Liver (tissue), 7 donors: ENCODE measurements at regions not wholly inside any gene's neighbourhood (a gene's known extent, or its start where the extent isn't known, plus 50 kb on each side); places are given as distances from the start of the nearest gene placed in this dataset.

Experiments used
- DNase-seq: peaks from one replicate; pipeline ENCODE4 v3.0.0-alpha.2; 2017; ENCODE audit warnings: low spot score
- H3K27ac ChIP-seq, 2 donors: one replicate each; pipeline ENCODE4 v1.7.0; 2013; ENCODE audit warnings: inconsistent platforms in 2 of 2, low read length in 2 of 2, control low read depth in 1 of 2, low read depth in 1 of 2, mild to moderate bottlenecking in 1 of 2
- H3K27me3 ChIP-seq, 4 donors: one replicate each; pipeline versions ENCODE4 v1.6.1 to v1.7.0; 2013; ENCODE audit warnings: low read length in 3 of 4, inconsistent platforms in 1 of 4, mild to moderate bottlenecking in 1 of 4, moderate library complexity in 1 of 4; ENCODE audit not compliant: control insufficient read depth in 4 of 4, insufficient read depth in 4 of 4
- H3K36me3 ChIP-seq, 4 donors: one replicate each; pipeline versions ENCODE4 v1.6.1 to v1.7.0; 2013; ENCODE audit warnings: low read length in 3 of 4, mild to moderate bottlenecking in 3 of 4, low read depth in 1 of 4, moderate library complexity in 1 of 4; ENCODE audit not compliant: control insufficient read depth in 4 of 4, insufficient read depth in 3 of 4
- H3K4me1 ChIP-seq, 4 donors: one replicate each; pipeline versions ENCODE4 v1.6.1 to v1.7.0; 2013; ENCODE audit warnings: low read length in 3 of 4, mild to moderate bottlenecking in 3 of 4, moderate library complexity in 1 of 4; ENCODE audit not compliant: control insufficient read depth in 4 of 4, insufficient read depth in 4 of 4
- H3K4me3 ChIP-seq, 3 donors: one replicate each; pipeline versions ENCODE4 v1.6.1 to v1.7.0; 2013; ENCODE audit warnings: low read length in 3 of 3, control low read depth in 1 of 3, low read depth in 1 of 3, mild to moderate bottlenecking in 1 of 3
- H3K9ac ChIP-seq, 2 donors: one replicate each; pipeline ENCODE4 v1.7.0; 2013; ENCODE audit warnings: low read length in 2 of 2, mild to moderate bottlenecking in 2 of 2, moderate library complexity in 2 of 2, control low read depth in 1 of 2, low read depth in 1 of 2
- H3K9me3 ChIP-seq, 4 donors: one replicate each; pipeline versions ENCODE4 v1.6.1 to v1.7.0; 2013; ENCODE audit warnings: low read length in 3 of 4; ENCODE audit not compliant: control insufficient read depth in 4 of 4
- FOXA1 ChIP-seq: IDR thresholded peaks from 2 replicates; pipeline ENCODE4 v1.6.1; 2016; ENCODE audit warnings: antibody characterized with exemption
- HNF4A ChIP-seq, 2 donors: conservative IDR thresholded peaks; 2 replicates each; pipeline ENCODE4 v1.6.1; 2016; ENCODE audit warnings: antibody characterized with exemption in 2 of 2, mild to moderate bottlenecking in 2 of 2
- NR2F2 ChIP-seq: IDR thresholded peaks from 2 replicates; pipeline ENCODE4 v1.6.1; 2016; ENCODE audit warnings: antibody characterized with exemption
- RXRA ChIP-seq, 2 donors: IDR thresholded peaks; 2 replicates each; pipeline ENCODE4 v1.6.1; 2017 to 2018; ENCODE audit warnings: antibody characterized with exemption in 2 of 2, mild to moderate bottlenecking in 1 of 2
- YY1 ChIP-seq: IDR thresholded peaks from 2 replicates; pipeline ENCODE4 v1.6.1; 2016; ENCODE audit warnings: antibody characterized with exemption, mild to moderate bottlenecking
- WGBS: extraction: QIAGEN DNeasy Blood & Tissue Kit; methylation state at CpG from one replicate; pipeline ENCODE4 v1.1.7; 2013; 5-methylcytosine and 5-hydroxymethylcytosine counted together
- TF ChIP-seq, protein P1 (sequence below): IDR thresholded peaks from 2 replicates; pipeline ENCODE4 v1.6.1; 2016; ENCODE audit warnings: antibody characterized with exemption, mild to moderate bottlenecking
- TF ChIP-seq, protein P2 (sequence below): IDR thresholded peaks from 2 replicates; pipeline ENCODE4 v1.6.1; 2016; ENCODE audit warnings: antibody characterized with exemption
- donor health status: healthy.
- donor health status: healthy.
- donor health status: healthy.
- donor health status: healthy.

DNA sequence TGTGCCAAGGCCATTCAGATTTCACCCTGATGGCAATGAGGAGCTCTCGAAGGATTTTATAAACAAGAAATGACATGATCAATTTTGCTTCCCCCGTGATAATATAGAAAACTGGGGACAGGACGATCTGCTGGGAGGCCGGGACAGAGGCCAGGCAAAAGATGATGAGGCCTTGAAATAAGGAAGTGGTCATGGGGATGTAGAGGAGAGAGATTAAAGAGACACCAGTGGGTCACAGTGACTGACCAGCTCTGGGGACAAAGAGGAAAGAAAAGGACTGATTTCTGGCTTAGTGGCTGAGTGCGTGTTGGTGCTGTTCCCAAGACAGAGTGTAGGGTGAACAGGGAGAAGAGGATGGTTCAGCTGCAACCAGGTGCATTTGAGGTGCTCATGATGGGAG is 68.7 kb upstream of the FLT1 start:
- no peaks in the 10 kb centered on the region for H3K9me3 ChIP-seq
- no peaks in the 10 kb centered on the region for H3K4me1 ChIP-seq
- H3K27ac ChIP-seq, result no peak overlapping the region
- TF ChIP-seq FOXA1, result no peak
- no peak for TF ChIP-seq NR2F2
- TF ChIP-seq, protein P1, sequence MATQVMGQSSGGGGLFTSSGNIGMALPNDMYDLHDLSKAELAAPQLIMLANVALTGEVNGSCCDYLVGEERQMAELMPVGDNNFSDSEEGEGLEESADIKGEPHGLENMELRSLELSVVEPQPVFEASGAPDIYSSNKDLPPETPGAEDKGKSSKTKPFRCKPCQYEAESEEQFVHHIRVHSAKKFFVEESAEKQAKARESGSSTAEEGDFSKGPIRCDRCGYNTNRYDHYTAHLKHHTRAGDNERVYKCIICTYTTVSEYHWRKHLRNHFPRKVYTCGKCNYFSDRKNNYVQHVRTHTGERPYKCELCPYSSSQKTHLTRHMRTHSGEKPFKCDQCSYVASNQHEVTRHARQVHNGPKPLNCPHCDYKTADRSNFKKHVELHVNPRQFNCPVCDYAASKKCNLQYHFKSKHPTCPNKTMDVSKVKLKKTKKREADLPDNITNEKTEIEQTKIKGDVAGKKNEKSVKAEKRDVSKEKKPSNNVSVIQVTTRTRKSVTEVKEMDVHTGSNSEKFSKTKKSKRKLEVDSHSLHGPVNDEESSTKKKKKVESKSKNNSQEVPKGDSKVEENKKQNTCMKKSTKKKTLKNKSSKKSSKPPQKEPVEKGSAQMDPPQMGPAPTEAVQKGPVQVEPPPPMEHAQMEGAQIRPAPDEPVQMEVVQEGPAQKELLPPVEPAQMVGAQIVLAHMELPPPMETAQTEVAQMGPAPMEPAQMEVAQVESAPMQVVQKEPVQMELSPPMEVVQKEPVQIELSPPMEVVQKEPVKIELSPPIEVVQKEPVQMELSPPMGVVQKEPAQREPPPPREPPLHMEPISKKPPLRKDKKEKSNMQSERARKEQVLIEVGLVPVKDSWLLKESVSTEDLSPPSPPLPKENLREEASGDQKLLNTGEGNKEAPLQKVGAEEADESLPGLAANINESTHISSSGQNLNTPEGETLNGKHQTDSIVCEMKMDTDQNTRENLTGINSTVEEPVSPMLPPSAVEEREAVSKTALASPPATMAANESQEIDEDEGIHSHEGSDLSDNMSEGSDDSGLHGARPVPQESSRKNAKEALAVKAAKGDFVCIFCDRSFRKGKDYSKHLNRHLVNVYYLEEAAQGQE, result no peak
- peaks cover 0 to 5% (median 0%) of the 10 kb centered on the region in 4 donors for H3K27me3 ChIP-seq
- no peak overlapping the region for H3K4me3 ChIP-seq
- DNase-seq, result no peak
- 88% methylated on average over 5 of the region's 5 CpGs for WGBS
- H3K9ac ChIP-seq, result no peak overlapping the region
- no peaks in the 10 kb centered on the region for H3K36me3 ChIP-seq

DNA sequence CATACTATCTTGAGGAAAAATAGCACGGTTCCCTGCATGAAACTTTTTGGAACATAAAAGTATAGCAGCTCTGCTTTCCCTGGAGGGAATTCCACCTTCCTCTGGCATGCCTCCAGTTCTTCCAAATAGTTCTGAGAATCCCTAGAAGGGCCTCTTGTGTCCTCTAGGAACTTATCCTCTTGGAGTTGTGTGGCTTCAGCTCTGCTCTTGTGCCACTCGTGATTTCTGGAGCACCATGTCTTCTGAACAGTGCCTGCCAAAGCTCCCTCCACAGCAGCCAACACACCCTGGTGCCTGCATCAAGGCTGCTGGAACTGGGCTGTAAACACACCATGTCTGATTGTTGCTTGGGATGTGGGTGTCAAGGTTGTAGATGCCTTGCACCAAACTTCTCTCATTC is 65.7 kb upstream of the FLT1 start:
- 80% methylated on average over 2 of the region's 2 CpGs for WGBS
- Histone ChIP-seq H3K9ac (no peak overlapping the region), H3K36me3 (no peaks in the 10 kb centered on the region), H3K4me3 (no peak overlapping the region), H3K9me3 (no peaks in the 10 kb centered on the region), H3K27ac (no peak overlapping the region), H3K27me3 (peaks cover 0 to 5% (median 0%) of the 10 kb centered on the region in 4 donors), H3K4me1 (no peaks in the 10 kb centered on the region)
- TF ChIP-seq, protein P2, sequence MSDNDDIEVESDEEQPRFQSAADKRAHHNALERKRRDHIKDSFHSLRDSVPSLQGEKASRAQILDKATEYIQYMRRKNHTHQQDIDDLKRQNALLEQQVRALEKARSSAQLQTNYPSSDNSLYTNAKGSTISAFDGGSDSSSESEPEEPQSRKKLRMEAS, result no peak
- no peak for TF ChIP-seq RXRA (IDR thresholded peaks at IDR 0.05)
- no peak for DNase-seq

DNA sequence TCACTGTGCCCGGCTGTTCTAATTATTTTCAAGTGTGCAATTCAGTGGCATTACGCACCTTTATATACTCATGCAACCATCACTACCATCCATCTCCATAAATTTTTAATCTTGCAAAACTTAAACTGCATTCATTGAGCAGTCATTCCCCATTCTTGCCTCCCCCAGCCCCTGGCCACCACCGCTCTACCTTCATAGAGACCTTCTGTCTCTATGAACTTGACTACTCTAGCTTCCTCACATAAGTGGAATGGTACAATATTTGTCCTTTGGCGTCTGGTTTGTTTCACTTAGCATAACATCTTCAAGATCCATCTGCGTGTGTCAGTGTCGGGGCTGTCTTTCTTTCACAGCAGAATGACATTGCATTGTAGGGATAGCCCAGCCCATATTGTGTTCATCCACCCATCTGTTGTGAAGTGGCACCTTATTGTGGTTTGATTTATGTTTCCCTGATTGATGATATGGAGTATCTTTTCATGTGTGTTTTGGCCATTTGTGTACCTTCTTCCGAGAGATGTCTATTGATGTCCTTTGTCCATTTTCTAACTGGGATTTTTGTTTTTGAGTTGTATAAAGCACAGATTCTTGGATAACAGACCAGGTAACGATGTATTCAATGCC is 64.8 kb upstream of the FLT1 start:
- H3K4me1 ChIP-seq, result no peaks in the 10 kb centered on the region
- TF ChIP-seq YY1 (no peak), HNF4A (conservative IDR thresholded peaks at IDR 0.05) (no peak)
- TF ChIP-seq, protein P1, result no peak
- peaks cover 0 to 5% (median 0%) of the 10 kb centered on the region in 4 donors for H3K27me3 ChIP-seq
- DNase-seq, result no peak
- H3K27ac ChIP-seq, result no peak overlapping the region
- H3K36me3 ChIP-seq, result no peaks in the 10 kb centered on the region
- H3K9ac ChIP-seq, result no peak overlapping the region
- 94% methylated on average over 8 of the region's 8 CpGs for WGBS
- no peak overlapping the region for H3K4me3 ChIP-seq
- no peaks in the 10 kb centered on the region for H3K9me3 ChIP-seq
